GM19455 (cell line): ENCODE measurements at regions not wholly inside any gene's neighbourhood (a gene's known extent, or its start where the extent isn't known, plus 50 kb on each side); places are given as distances from the start of the nearest gene placed in this dataset.

Source experiments
- ATAC-seq: cut with Tn5 transposase; IDR thresholded peaks from one replicate; pipeline ENCODE4 v1.9.1; 2021; ENCODE audit not compliant: unreplicated experiment

- no peak for ATAC-seq
Observed at GRCh38 chr2:3001615-3002560, 375.7 kb downstream of the EIPR1 start.

GRCh38 chr2:3000968-3001367 lies 376.6 kb downstream of the EIPR1 start:
- ATAC-seq: no peak

- ATAC-seq: no peak
Observed at GRCh38 chr2:3000125-3000524, 377.5 kb downstream of the EIPR1 start.

- no peak for ATAC-seq
Observed at GRCh38 chr2:2998971-2999370, 378.6 kb downstream of the EIPR1 start.

- ATAC-seq: no peak
Observed at GRCh38 chr2:2993172-2993692, 384.4 kb downstream of the EIPR1 start.

GRCh38 chr2:2992634-2993033 lies 385.0 kb downstream of the EIPR1 start:
- ATAC-seq: no peak

- no peak for ATAC-seq
Observed at GRCh38 chr2:2985020-2985419, 392.6 kb downstream of the EIPR1 start.

GRCh38 chr2:2981000-2981399 lies 396.6 kb downstream of the EIPR1 start:
- no peak for ATAC-seq

- ATAC-seq: no peak
Observed at GRCh38 chr2:2974982-2975381, 402.6 kb downstream of the EIPR1 start.

GRCh38 chr2:2960441-2961133 lies 417.0 kb downstream of the EIPR1 start:
- ATAC-seq: no peak

GRCh38 chr2:2950403-2950952 lies 427.1 kb downstream of the EIPR1 start:
- ATAC-seq: no peak

GRCh38 chr2:2947406-2947805 lies 430.2 kb downstream of the EIPR1 start:
- no peak for ATAC-seq

- no peak for ATAC-seq
Observed at GRCh38 chr2:2942906-2943305, 434.7 kb downstream of the EIPR1 start.

- no peak for ATAC-seq
Observed at GRCh38 chr2:2942225-2942624, 435.4 kb downstream of the EIPR1 start.

GRCh38 chr2:2941205-2941604 lies 436.4 kb downstream of the EIPR1 start:
- no peak for ATAC-seq

GRCh38 chr2:2940702-2941101 lies 436.9 kb downstream of the EIPR1 start:
- no peak for ATAC-seq

- no peak for ATAC-seq
Observed at GRCh38 chr2:2940061-2940460, 437.6 kb downstream of the EIPR1 start.

- ATAC-seq: no peak
Observed at GRCh38 chr2:2939078-2939795, 438.4 kb downstream of the EIPR1 start.

GRCh38 chr2:2938481-2938880 lies 439.1 kb downstream of the EIPR1 start:
- ATAC-seq: no peak

- ATAC-seq: no peak
Observed at GRCh38 chr2:2935445-2936149, 442.0 kb downstream of the EIPR1 start.
